Prostate gland (tissue), 2 donors: ENCODE measurements at regions not wholly inside any gene's neighbourhood (a gene's known extent, or its start where the extent isn't known, plus 50 kb on each side); places are given as distances from the start of the nearest gene placed in this dataset.

ENCODE experiments used
- DNase-seq: peaks from one replicate; pipeline ENCODE4 v3.0.0-alpha.2; 2019; ENCODE audit warnings: low spot score
- H3K27ac ChIP-seq, 2 donors: fragments of 200-600 bp; sonication (generic); 2 replicates each; pipeline ENCODE4 v1.5.1; 2017 to 2019
- H3K27me3 ChIP-seq: fragments of 200-600 bp; sonication (generic); replicated peaks from 2 replicates; pipeline ENCODE4 v1.5.1; 2019; ENCODE audit not compliant: insufficient read depth
- H3K36me3 ChIP-seq, 2 donors: fragments of 200-600 bp; sonication (generic); 1 replicate in 1 of 2; 2 replicates in 1 of 2; pipeline versions ENCODE4 v1.5.1 to v1.8.1; 2017 to 2019
- H3K4me1 ChIP-seq: fragments of 200-600 bp; sonication (generic); replicated peaks from 2 replicates; pipeline ENCODE4 v1.5.1; 2019
- H3K4me3 ChIP-seq, 2 donors: fragments of 200-600 bp; sonication (generic); 2 replicates each; pipeline ENCODE4 v1.5.1; 2017 to 2019
- H3K9me3 ChIP-seq: fragments of 200-600 bp; sonication (generic); 2 replicates; pipeline ENCODE4 v1.5.1; 2017
- CTCF ChIP-seq, 4 experiments: fragments of 200-600 bp in 2 of 4; fragments of 450-650 bp in 2 of 4; sonication (generic) in 2 of 4; IDR thresholded peaks; 1 replicate in 3 of 4; 2 replicates in 1 of 4; pipeline ENCODE4 v1.5.1; 2016 to 2019; ENCODE audit warnings: antibody characterized with exemption in 4 of 4, mild to moderate bottlenecking in 2 of 4, moderate library complexity in 2 of 4
- POLR2A ChIP-seq: fragments of 450-650 bp; IDR thresholded peaks from one replicate; pipeline ENCODE4 v1.6.1; 2016; ENCODE audit warnings: antibody characterized with exemption, mild to moderate bottlenecking
- POLR2AphosphoS5 ChIP-seq: sonication (generic); formaldehyde crosslinking; IDR thresholded peaks from one replicate; pipeline ENCODE4 v1.6.1; 2017; ENCODE audit warnings: antibody characterized with exemption
- WGBS: methylation state at CpG from one replicate; pipeline ENCODE4 v1.1.5; 2018; 5-methylcytosine and 5-hydroxymethylcytosine counted together
- intact Hi-C: fragments of 100-400 bp; cut with DNase I; formaldehyde crosslinking; loops from one replicate; pipeline ENCODE4 v1.14.2; 2022

GRCh38 chr4:120466429-120466828 lies 399.8 kb upstream of the MAD2L1 start:
- Histone ChIP-seq H3K9me3 (no peaks in the 10 kb centered on the region), H3K4me1 (no peaks in the 10 kb centered on the region), H3K27ac (no peak overlapping the region), H3K36me3 (no peaks in the 10 kb centered on the region), H3K27me3 (no peaks in the 10 kb centered on the region), H3K4me3 (no peak overlapping the region)
- no peak for DNase-seq
- TF ChIP-seq POLR2A (no peak), POLR2AphosphoS5 (no peak)
- 53% methylated on average over 3 of the region's 3 CpGs for WGBS
- intact Hi-C loops, result no loop called here

GRCh38 chr4:120454788-120455187 lies 388.1 kb upstream of the MAD2L1 start:
- Histone ChIP-seq H3K27me3 (no peaks in the 10 kb centered on the region), H3K27ac (no peak overlapping the region), H3K9me3 (no peaks in the 10 kb centered on the region), H3K36me3 (no peaks in the 10 kb centered on the region), H3K4me3 (no peak overlapping the region), H3K4me1 (no peaks in the 10 kb centered on the region)
- no peak for TF ChIP-seq POLR2AphosphoS5
- TF ChIP-seq POLR2A, result no peak
- TF ChIP-seq CTCF (IDR thresholded peaks at IDR 0.05), result no peak
- no peak for DNase-seq
- intact Hi-C loops, result no loop called here

DNA sequence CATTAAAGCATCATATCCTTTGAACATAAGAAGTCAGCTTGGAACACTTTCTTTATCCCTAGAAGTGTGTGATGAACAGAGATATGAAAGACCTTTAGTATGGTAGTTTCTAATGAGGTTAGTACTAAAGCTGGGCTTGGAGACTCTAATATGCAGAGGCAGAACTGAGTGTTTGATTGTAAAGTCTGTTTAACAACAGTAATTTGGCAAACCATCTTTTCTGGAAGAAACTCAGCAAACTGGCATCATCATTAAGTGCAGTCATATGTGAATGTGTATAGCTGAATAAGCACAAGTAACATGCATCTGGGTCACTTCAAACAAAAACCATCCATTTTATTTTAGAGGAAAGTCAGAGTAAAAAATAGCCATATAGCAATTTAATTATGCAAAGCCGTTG lies 385.9 kb upstream of the MAD2L1 start:
- DNase-seq, result no peak
- Histone ChIP-seq H3K4me3 (no peak overlapping the region), H3K27me3 (no peaks in the 10 kb centered on the region), H3K9me3 (no peaks in the 10 kb centered on the region), H3K36me3 (no peaks in the 10 kb centered on the region), H3K4me1 (no peaks in the 10 kb centered on the region), H3K27ac (no peak overlapping the region)
- TF ChIP-seq CTCF (IDR thresholded peaks at IDR 0.05) (no peak), POLR2A (no peak), POLR2AphosphoS5 (no peak)
- intact Hi-C loops, result no loop called here
- 88% methylated on average over 1 of the region's 1 CpG for WGBS

GRCh38 chr4:120452001-120452400 lies 385.4 kb upstream of the MAD2L1 start:
- H3K36me3 ChIP-seq, result no peaks in the 10 kb centered on the region
- no peak overlapping the region for H3K4me3 ChIP-seq
- DNase-seq, result no peak
- no peaks in the 10 kb centered on the region for H3K4me1 ChIP-seq
- no peak for TF ChIP-seq POLR2A
- no peak for TF ChIP-seq CTCF (IDR thresholded peaks at IDR 0.05)
- TF ChIP-seq POLR2AphosphoS5, result no peak
- H3K27ac ChIP-seq, result no peak overlapping the region
- H3K27me3 ChIP-seq, result no peaks in the 10 kb centered on the region
- H3K9me3 ChIP-seq, result no peaks in the 10 kb centered on the region
- intact Hi-C loops, result no loop called here

- Histone ChIP-seq H3K4me1 (no peaks in the 10 kb centered on the region), H3K9me3 (no peaks in the 10 kb centered on the region), H3K36me3 (no peaks in the 10 kb centered on the region), H3K27me3 (no peaks in the 10 kb centered on the region), H3K27ac (no peak overlapping the region), H3K4me3 (no peak overlapping the region)
- TF ChIP-seq CTCF (IDR thresholded peaks at IDR 0.05), result no peak
- no peak for TF ChIP-seq POLR2AphosphoS5
- TF ChIP-seq POLR2A, result no peak
- 33% methylated on average over 1 of the region's 1 CpG for WGBS
- intact Hi-C loops, result no loop called here
- no peak for DNase-seq
These were observed 381.1 kb upstream of the MAD2L1 start for GRCh38 chr4:120447774-120448173.
